ENCODE measurements at regions not wholly inside any gene's neighbourhood (a gene's known extent, or its start where the extent isn't known, plus 50 kb on each side); places are given as distances from the start of the nearest gene placed in this dataset.
"Not testable (repeated sequence)": the region's sequence is repeated elsewhere in the genome, so short reads cannot be mapped to it uniquely, and the experiment has no call there.

GRCh38 chr7:82701949-82702348 is 258.4 kb upstream of the CACNA2D1 start:
- peak; percentile 82 for DNase-seq (ENCODE audit: low read depth)

GRCh38 chr7:82700741-82701140 is 257.2 kb upstream of the CACNA2D1 start:
- DNase-seq (ENCODE audit: low read depth) = peak; percentile 10

DNA sequence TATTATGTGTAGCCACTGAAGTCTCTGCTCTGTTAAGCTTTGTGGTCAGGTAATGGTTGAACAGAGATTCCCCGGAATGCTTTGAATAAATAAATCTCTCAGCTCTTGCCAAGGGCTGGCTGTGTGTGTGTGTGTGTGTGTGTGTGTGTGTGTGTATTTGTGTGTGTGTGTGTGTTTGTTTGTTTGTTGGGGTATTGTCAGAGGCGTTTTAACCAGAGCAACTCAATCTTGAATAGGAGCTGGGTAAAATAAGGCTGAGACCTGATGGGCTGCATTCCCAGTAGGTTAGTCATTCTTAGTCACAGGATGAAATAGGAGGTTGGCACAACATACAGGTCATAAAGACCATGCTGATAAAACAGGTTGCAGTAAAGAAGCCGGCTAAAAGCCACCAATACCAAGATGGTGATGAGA is 256.2 kb upstream of the CACNA2D1 start:
- peak; percentile 48 for DNase-seq (ENCODE audit: low read depth)

GRCh38 chr7:82697897-82698296 is 254.3 kb upstream of the CACNA2D1 start:
- DNase-seq (ENCODE audit: low read depth) = peak; percentile 67

DNA sequence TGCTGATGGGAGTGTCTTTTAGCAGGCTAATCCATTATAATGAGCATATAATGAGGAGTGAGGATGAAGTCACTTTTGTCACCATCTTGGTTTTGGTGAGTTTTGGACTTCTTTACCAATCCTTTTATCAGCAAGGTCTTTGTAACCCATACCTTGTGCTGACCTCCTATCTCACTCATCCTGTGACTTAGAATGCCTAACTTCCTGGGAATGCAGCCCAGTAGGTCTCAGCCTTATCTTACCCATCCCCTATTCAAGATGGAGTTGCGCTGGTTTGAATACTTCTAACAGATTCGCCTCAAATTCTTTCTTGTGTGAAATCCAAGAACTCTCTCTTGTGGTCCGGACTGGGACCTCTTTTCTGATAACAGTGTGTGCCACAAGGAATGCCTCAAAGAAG is 253.1 kb upstream of the CACNA2D1 start:
- no peak for DNase-seq (ENCODE audit: low read depth)

DNA sequence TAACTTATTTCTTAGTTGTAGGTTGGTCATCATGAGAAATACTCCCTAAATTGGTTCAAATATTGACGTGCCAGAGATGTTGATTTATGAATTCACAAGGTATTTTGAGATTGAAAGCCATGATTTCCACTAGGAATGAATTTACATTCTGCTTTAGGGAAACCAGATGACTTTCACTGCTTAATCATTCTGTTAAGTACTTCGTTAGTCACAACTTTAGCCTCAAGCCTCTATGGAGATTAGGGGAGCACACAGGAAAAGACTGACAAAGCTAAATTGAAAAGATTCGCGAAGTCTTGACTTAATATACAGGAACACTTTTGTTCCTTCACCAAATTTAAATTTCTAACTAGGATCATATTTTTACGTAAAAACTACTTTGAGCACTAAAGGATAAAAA is 250.4 kb upstream of the CACNA2D1 start:
- no peak for DNase-seq (ENCODE audit: low read depth)

- no peak for DNase-seq (ENCODE audit: low read depth)
Observed at GRCh38 chr7:82690929-82691328, 247.4 kb upstream of the CACNA2D1 start.

DNA sequence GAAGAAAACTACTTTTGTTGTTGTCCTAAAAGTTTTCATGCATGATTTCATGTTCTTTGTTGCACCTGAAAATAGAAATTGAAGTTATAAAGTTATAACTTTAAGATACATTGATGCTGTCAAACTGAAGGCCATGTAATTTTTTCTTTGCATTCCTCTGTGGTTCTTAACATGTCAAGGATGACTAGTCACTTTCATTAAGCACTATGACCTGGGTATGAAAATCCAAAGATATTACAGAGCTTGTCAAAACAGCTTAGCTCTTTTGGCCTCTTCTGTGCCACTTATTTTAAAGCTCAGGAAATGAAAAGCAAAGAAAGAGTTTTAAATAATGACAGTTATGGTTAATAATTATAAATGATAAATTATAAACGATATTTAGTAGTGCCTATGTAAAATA is 241.6 kb upstream of the CACNA2D1 start:
- DNase-seq (ENCODE audit: low read depth) = no peak

DNA sequence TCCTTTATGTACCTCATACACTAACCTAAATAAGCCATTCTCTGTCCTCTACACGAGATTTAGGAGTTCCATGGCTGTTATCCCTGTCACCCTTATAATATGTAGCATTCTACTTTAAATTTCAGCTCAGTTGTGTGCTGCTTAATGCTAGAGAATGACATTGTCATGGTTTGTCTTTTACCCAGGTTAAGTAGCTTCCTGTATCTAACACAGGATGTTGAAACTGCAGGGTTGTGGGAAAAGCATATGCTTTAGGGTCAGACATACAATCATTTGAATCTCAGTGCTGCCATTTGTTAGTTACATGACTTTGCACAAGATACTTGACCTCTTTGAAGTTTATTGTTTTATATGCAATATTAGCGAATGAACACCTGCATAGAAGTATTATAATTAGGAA is 235.1 kb upstream of the CACNA2D1 start:
- DNase-seq (ENCODE audit: low read depth) = no peak

- DNase-seq (ENCODE audit: low read depth) = no peak
Observed at GRCh38 chr7:82678259-82678658, 234.7 kb upstream of the CACNA2D1 start.

- DNase-seq (ENCODE audit: low read depth) = no peak
Observed at GRCh38 chr7:82677493-82677892, 233.9 kb upstream of the CACNA2D1 start.

DNA sequence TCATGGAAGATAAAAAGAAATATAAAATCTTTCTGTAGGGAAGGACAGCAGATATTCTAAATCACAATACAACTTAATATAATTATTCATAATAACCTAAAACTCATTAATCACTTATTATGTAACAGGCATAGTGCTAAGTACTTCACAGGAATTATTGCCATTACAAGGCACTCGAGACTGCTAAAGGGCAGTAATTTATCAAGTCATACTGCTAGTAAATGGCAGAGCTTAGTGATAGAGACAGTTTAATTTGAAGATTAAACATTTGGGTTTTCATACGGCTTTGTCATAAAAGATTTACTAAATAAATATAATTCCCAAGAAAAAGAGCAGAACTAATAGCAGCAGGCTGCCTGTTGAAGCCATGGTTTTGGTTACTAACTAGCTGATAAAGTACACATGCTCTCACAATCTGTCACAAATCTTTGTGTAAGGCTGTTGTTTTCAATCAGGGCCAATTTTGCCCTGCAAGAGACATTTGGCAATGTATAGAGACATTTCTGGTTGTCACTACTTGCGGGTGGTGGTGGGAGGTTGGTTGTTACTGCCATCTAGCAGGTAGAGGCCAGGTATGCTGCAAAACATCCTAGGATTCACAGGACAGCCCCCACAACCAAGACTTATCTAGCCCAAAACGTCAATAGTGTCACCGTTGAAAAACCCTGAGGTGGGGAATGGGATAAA is 233.3 kb upstream of the CACNA2D1 start:
- no peak for DNase-seq (ENCODE audit: low read depth)

DNA sequence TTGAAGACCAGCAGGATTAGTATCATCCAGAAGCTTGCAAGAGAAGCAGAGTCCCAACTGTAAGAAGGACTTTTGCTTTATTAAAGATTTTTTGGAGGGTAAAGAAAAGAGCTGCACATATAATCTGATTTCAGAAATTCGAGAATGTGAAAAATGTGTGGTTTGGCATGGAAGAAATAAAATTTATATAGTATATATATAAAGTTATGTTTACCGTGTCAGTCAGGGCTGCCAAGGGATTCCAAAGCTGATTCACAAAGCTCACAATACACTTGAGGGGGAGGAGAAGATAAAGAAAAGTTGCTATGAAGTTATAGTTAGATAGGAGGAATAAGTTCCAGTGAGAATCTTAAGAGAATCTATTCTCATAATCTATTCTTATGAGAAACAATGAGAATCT is 231.8 kb upstream of the CACNA2D1 start:
- DNase-seq (ENCODE audit: low read depth) = no peak

DNA sequence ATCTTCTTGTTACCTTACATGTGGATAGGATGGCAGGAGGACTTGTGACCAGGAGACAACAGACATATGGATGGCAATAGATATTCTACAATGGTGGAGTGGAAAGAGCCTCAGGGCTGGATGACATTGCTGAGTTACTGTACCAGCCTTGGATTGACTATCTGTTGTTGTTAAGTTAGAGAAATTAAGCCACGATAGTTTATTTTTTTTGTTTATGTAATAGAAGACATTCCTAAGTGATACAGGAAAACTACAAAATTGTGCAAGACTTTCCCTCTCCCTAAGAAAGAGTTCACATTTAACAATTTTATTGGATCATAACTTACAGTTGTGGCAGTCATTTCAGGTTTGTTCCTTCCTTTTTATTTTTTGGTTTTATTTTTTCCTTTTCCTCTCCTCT is 230.7 kb upstream of the CACNA2D1 start:
- peak; percentile 45 for DNase-seq (ENCODE audit: low read depth)

DNA sequence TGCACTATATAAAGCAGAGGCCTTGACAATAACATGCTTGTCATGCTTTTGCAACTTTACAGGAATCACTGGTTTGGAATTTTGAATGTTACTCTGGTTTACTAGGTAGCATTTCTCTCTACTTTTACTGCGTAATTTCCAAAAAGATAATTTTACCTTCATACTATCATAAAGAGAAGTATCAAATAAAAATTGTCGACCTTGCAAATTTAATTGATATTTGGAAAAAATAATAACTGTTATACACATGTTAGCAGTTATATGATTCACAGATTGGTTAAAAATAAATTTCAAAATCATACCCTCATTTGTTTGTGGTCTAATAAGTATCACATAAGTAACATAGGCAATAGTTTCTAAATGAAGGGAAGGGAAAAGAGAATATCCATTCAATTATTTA is 228.5 kb upstream of the CACNA2D1 start:
- DNase-seq (ENCODE audit: low read depth) = no peak

DNA sequence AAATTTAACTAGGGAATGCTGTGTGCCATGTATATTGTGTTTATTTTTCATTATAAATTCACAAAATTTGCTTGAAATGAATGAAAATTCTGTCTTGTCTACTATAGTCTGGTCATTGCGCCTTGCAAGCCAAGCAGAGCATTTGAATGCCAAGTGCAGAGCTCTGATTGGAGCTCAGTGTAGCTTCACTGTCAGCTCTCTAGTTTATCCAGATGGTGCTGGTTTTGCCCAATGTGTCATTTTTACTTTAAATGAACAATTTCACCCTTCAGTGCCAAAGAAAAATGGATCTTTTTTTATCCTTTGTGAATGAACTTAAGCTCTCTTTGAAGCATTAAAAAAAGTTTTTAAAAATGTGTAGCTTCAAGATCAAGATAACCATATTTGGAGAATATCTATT is 225.6 kb upstream of the CACNA2D1 start:
- DNase-seq (ENCODE audit: low read depth) = no peak

DNA sequence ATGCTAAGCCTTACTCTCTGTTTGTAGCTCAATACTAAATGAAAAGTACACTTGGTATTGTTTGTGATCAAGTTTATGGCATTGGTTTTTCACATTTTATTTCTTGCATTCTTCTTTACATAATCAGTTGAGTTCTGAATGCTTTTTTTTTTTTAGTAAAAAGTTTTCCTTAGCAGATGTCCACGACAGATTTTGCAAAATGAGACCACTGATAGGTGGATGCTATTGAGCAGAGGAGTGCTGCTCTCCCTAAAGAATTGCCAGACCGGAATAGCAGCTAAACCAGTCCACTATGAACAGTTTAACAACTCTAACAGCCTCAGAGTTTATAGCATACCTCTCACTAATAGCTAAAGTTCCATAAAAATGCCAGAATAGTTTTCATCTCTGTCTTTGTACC is 225.1 kb upstream of the CACNA2D1 start:
- DNase-seq (ENCODE audit: low read depth) = no peak

GRCh38 chr7:82665966-82666507 is 222.5 kb upstream of the CACNA2D1 start:
- DNase-seq (ENCODE audit: low read depth) = no peak

GRCh38 chr7:82655965-82656364 is 212.4 kb upstream of the CACNA2D1 start:
- no peak for DNase-seq (ENCODE audit: low read depth)

GRCh38 chr7:82650095-82650494 is 206.5 kb upstream of the CACNA2D1 start:
- DNase-seq (ENCODE audit: low read depth) = not testable (repeated sequence)

DNA sequence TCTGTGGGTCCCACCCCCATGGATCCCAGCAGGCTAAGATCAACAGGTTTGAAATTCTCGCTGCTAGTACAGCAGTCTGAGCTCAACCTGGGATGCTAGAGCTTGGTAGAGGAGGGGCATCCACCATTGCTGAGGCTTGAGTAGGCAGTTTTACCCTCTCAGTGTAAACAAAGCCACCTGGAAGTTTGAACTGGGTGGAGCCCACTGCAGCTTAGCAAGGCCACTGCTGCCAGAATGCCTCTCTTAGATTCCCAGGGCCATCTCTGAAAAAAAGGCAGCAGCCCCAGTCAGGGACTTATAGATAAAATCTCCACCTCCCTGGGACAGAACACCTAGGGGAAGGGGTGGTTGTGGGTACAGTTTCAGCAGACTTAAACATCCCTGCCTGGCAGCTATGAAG is 190.0 kb upstream of the CACNA2D1 start:
- no peak for DNase-seq (ENCODE audit: low read depth)

DNA sequence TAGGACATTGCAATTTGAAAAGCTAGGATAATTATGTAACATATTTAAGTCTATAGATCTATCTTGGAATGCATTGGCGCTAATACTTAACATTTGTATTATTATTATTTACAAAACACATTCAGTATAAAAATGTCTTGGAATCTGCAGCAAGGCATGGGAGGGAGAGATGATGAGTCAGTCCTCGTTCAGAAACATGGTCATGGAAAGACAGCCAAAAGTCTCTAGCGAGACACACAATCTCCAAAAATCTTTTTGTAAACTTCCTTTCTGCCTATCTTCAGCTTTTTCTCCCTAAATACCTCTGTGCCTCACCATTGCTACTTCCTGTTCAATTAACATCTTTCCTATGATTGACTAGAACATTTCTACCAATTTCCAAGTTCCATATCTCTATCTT is 188.4 kb upstream of the CACNA2D1 start:
- peak; percentile 33 for DNase-seq (ENCODE audit: low read depth)

DNA sequence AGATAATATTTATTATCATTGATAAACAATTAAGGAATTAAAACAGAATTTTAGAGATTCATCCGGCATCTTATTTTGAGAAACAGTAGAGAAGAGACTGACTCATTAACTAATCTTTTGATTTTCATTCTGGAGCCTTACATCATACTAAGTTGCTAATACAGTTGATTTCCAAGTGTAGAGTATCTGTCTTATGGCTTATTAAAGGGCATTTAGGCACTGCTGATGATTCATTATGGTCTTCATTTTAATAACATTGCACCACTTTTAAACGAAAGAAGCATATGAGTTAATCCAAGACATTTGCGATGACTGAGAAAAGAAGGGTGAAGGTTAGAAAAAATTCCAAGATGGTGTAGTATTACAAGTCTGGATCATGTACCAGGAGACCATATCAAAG is 186.0 kb upstream of the CACNA2D1 start:
- DNase-seq (ENCODE audit: low read depth) = no peak

DNA sequence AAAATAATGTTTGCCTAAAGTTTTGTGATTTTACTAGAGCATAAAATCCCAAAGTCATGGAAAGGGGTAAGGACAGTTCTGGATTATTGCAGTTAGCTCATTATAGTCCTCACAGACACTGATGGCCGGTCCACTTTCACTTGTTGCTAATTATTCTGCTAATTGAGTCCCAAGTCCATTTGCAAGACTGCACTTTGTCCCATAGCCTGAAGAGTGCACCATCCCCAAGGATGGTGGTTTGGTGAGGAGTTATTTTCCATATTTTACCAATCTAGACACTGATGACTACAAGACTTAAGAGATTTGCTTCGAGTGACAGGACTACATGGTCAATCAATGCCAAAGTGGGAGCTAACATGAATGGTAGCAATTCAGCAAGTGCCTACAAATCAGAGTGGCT is 181.8 kb upstream of the CACNA2D1 start:
- DNase-seq (ENCODE audit: low read depth) = no peak
